ENCODE measurements at regions not wholly inside any gene's neighbourhood (a gene's known extent, or its start where the extent isn't known, plus 50 kb on each side); places are given as distances from the start of the nearest gene placed in this dataset.

GRCh38 chr5:87004101-87004500 lies 263.6 kb upstream of the RASA1 start:
- TF ChIP-seq CTCF (IDR thresholded peaks at IDR 0.05) (no peak), POLR2A (IDR thresholded peaks at IDR 0.05) (no peak)

Measured in breast epithelium (tissue), 3 donors.